Endothelial cell (in vitro differentiated cells): ENCODE measurements at regions not wholly inside any gene's neighbourhood (a gene's known extent, or its start where the extent isn't known, plus 50 kb on each side); places are given as distances from the start of the nearest gene placed in this dataset.

ENCODE experiments used
- DNase-seq: peaks from one replicate; pipeline ENCODE4 v3.0.0; 2021; ENCODE audit warnings: low spot score
- H3K27ac Mint-ChIP-seq: one replicate; pipeline ENCODE4 v1.8.0; 2021; ENCODE audit warnings: mixed read lengths, inconsistent platforms; ENCODE audit not compliant: unreplicated experiment
- H3K27me3 Mint-ChIP-seq: one replicate; pipeline ENCODE4 v1.8.0; 2021; ENCODE audit warnings: mild to moderate bottlenecking, moderate library complexity, mixed read lengths, inconsistent platforms; ENCODE audit not compliant: unreplicated experiment
- H3K36me3 Mint-ChIP-seq: one replicate; pipeline ENCODE4 v1.8.0; 2021; ENCODE audit warnings: mild to moderate bottlenecking, low read depth, mixed read lengths, inconsistent platforms; ENCODE audit not compliant: unreplicated experiment
- H3K4me1 Mint-ChIP-seq: one replicate; pipeline ENCODE4 v1.8.0; 2021; ENCODE audit warnings: mild to moderate bottlenecking, mixed read lengths, inconsistent platforms; ENCODE audit not compliant: unreplicated experiment
- H3K4me3 Mint-ChIP-seq: one replicate; pipeline ENCODE4 v1.8.0; 2021; ENCODE audit warnings: mild to moderate bottlenecking, mixed read lengths, inconsistent platforms; ENCODE audit not compliant: unreplicated experiment
- H3K9me3 Mint-ChIP-seq: one replicate; pipeline ENCODE4 v1.8.0; 2021; ENCODE audit warnings: mixed read lengths, inconsistent platforms; ENCODE audit not compliant: unreplicated experiment
- TF ChIP-seq, protein P1 (sequence below): fragments of 200-600 bp; sonication (generic); IDR thresholded peaks from one replicate; pipeline ENCODE4 v1.5.0; 2021; ENCODE audit warnings: antibody characterized with exemption; ENCODE audit not compliant: unreplicated experiment

DNA sequence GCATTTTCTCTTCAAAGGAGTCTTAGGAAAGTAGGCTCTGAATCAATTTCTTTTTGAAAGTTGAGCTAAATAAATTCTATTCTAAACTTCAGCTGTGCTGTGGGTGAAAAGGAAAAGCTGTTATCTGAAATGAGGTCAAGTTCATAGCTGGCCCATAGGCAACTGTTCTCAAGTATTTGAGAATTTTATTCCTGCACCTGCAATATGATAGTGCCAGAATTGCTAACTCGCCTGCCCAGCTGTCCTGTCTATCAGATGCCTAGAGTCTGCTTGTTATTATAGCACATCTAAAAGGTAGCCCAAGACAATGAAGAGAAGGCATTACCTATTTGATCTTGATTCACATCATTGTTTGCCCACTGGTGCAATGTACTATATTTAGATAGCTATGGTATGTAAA lies 798.7 kb downstream of the DIPK2A start:
- H3K4me1 Mint-ChIP-seq, result peaks cover 8% of the 10 kb centered on the region

DNA sequence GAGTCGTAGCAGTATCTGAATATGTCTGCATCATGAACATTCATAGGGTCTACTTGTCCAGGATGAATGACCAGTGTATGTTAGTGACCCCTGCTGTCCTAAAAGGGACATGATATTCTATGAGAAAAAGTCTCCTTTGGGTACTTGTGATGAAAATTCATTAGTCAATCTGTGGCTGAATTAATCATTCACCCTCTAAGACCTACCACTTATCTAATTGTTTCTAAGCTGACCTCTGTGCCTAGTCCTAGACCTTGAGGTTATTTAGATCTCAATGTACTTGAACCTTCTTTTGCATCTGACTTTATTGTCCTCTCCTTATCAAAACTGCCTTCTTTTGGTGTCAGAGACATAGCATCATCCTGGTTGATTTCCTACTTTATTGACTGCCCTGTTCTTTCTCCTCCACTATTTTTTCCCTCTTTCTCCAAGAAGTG lies 799.3 kb downstream of the DIPK2A start:
- TF ChIP-seq, protein P1, sequence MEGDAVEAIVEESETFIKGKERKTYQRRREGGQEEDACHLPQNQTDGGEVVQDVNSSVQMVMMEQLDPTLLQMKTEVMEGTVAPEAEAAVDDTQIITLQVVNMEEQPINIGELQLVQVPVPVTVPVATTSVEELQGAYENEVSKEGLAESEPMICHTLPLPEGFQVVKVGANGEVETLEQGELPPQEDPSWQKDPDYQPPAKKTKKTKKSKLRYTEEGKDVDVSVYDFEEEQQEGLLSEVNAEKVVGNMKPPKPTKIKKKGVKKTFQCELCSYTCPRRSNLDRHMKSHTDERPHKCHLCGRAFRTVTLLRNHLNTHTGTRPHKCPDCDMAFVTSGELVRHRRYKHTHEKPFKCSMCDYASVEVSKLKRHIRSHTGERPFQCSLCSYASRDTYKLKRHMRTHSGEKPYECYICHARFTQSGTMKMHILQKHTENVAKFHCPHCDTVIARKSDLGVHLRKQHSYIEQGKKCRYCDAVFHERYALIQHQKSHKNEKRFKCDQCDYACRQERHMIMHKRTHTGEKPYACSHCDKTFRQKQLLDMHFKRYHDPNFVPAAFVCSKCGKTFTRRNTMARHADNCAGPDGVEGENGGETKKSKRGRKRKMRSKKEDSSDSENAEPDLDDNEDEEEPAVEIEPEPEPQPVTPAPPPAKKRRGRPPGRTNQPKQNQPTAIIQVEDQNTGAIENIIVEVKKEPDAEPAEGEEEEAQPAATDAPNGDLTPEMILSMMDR, result peak; percentile 47
- DNase-seq, result no peak
- no peaks in the 10 kb centered on the region for H3K36me3 Mint-ChIP-seq
- H3K27me3 Mint-ChIP-seq, result no peaks in the 10 kb centered on the region
- H3K9me3 Mint-ChIP-seq, result no peaks in the 10 kb centered on the region
- peaks cover 8% of the 10 kb centered on the region for H3K4me1 Mint-ChIP-seq
- H3K4me3 Mint-ChIP-seq, result no peak overlapping the region
- H3K27ac Mint-ChIP-seq, result no peak overlapping the region

More for the DNA sequence above, 798.7 kb downstream of the DIPK2A start:
- H3K27me3 Mint-ChIP-seq, result no peaks in the 10 kb centered on the region
- TF ChIP-seq, protein P1, result no peak
- H3K27ac Mint-ChIP-seq, result no peak overlapping the region
- no peaks in the 10 kb centered on the region for H3K36me3 Mint-ChIP-seq
- DNase-seq, result no peak
- no peak overlapping the region for H3K4me3 Mint-ChIP-seq
- H3K9me3 Mint-ChIP-seq, result no peaks in the 10 kb centered on the region

DNA sequence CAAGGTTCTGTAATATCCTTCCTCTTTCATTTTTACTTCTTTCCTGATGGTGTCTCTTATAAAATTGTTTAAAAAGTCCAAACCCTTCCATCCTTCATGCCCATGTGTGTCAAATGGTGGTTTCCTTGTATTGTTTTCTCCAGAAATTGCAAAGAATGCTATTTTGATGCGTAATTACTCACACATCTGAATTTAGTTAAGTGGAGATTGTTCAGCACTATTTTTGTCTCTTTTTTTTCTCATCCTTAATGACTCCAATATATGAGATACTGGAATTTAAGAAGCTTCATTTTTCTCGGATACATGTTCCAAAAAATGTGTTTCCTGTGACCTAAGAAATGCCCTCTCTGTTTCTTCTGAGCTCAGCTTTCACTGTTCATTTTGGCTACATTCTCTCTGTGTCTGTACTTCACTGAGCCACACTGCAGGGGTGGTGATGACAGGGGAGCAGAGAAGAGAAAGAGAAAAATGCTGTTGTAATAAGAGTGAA lies 799.8 kb downstream of the DIPK2A start:
- TF ChIP-seq, protein P1, result no peak
- DNase-seq, result no peak
- peaks cover 8% of the 10 kb centered on the region for H3K4me1 Mint-ChIP-seq
- no peaks in the 10 kb centered on the region for H3K36me3 Mint-ChIP-seq
- no peaks in the 10 kb centered on the region for H3K27me3 Mint-ChIP-seq
- H3K4me3 Mint-ChIP-seq, result no peak overlapping the region
- H3K9me3 Mint-ChIP-seq, result no peaks in the 10 kb centered on the region
- H3K27ac Mint-ChIP-seq, result peak overlapping the region; percentile 43

DNA sequence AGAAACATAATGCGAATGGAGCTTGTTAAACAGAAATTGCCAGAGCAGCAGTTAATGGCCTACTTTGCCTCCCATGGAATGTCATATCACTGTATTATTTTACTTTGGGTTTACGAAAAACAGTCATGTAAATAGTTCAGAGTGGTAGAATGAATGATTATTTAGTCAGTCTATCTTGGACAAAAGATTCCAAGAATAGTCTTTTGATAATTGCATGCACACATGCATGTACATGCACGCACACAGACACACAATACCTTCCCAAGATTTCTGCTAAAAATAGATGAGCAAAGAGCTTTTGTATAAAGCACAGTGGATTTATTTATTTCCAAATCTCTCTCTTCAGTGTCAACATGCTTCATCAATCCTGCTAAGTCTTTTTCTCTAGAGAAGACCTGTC lies 800.7 kb downstream of the DIPK2A start:
- H3K36me3 Mint-ChIP-seq, result no peaks in the 10 kb centered on the region
- no peaks in the 10 kb centered on the region for H3K9me3 Mint-ChIP-seq
- TF ChIP-seq, protein P1, result no peak
- H3K27ac Mint-ChIP-seq, result no peak overlapping the region
- no peaks in the 10 kb centered on the region for H3K27me3 Mint-ChIP-seq
- DNase-seq, result no peak
- H3K4me1 Mint-ChIP-seq, result peaks cover 8% of the 10 kb centered on the region
- H3K4me3 Mint-ChIP-seq, result no peak overlapping the region

DNA sequence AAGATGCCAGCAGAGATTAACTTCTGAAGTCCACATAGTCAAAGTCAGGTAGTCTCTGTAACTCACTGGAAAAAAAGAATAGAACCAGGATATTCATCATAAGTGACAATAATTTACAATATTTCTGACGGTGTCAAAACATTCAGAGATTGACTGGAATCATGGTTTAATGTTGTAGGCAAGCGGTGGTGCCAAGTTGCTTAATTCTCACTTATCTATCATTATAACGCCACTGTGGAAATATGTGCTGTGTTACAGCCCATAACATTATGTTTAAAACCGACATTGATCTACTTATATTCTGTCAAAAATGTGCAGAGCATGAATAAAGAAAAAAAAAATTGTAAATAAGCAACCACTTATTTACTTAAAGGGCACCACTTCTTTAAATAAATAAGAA lies 801.7 kb downstream of the DIPK2A start:
- no peak for DNase-seq
- Mint-ChIP-seq H3K4me3 (no peak overlapping the region), H3K27me3 (no peaks in the 10 kb centered on the region), H3K36me3 (no peaks in the 10 kb centered on the region), H3K4me1 (peaks cover 8% of the 10 kb centered on the region), H3K9me3 (no peaks in the 10 kb centered on the region), H3K27ac (no peak overlapping the region)
- TF ChIP-seq, protein P1, result no peak
